ENCODE measurements at regions not wholly inside any gene's neighbourhood (a gene's known extent, or its start where the extent isn't known, plus 50 kb on each side); places are given as distances from the start of the nearest gene placed in this dataset.
A peak's percentile ranks its signal among the peaks of the same experiment; 100 is the strongest.

- DNase-seq = no peak
- no peaks in the 10 kb centered on the region for H3K27me3 Mint-ChIP-seq
- H3K36me3 Mint-ChIP-seq (ENCODE audit: low read depth) = peaks cover 36% of the 10 kb centered on the region
- no peak for ATAC-seq
- ChIA-PET POLR2A (interaction anchor here (0.6 to 1.6 kb wide), 5 partner anchors 10 to 123 kb away, joined by 3 to 5 read pairs (median 5); no protein-coding TSS in a partner anchor), CTCF (no interaction called here)
- H3K27ac Mint-ChIP-seq = no peak overlapping the region
- intact Hi-C loops (cut with micrococcal nuclease) = loop anchor here (5.0 kb wide), 1 partner anchor 52 kb away; no protein-coding TSS in a partner anchor
- peaks cover 35% of the 10 kb centered on the region for H3K4me1 Mint-ChIP-seq (ENCODE audit: low read depth)
- H3K9me3 Mint-ChIP-seq = no peaks in the 10 kb centered on the region
- TF ChIP-seq CTCF (IDR thresholded peaks at IDR 0.05) = no peak
- H3K4me3 Mint-ChIP-seq = no peak overlapping the region
Measured at GRCh38 chr14:65354715-65355114, 57.8 kb upstream of the FUT8 start.

DNA sequence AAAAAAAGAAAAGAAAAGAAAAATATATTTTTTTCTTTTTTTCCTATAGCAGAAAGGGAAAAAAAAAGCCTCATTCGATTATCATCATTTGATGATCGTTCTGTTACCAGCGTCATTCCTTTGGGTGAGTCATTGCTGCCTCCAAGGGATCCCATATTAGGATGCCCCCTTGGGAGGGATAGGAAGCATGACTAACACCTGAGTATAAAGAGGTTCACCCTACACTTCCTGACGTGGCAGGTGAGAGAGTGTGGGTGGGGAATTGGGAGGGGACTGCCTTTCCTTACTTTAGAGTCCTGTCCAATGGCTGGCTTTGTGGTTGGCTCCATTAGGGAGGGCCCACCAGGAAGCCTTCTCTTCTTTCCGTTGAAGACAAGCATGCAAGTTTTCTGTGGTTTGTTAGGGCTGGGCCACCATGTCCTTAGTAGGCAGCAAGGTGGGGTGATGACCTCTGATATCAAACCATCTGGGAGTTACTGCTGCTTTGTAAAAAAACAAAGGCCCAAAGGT lies 56.1 kb upstream of the FUT8 start:
- CTCF ChIA-PET = no interaction called here
- peak; percentile 55 for ATAC-seq

DNA sequence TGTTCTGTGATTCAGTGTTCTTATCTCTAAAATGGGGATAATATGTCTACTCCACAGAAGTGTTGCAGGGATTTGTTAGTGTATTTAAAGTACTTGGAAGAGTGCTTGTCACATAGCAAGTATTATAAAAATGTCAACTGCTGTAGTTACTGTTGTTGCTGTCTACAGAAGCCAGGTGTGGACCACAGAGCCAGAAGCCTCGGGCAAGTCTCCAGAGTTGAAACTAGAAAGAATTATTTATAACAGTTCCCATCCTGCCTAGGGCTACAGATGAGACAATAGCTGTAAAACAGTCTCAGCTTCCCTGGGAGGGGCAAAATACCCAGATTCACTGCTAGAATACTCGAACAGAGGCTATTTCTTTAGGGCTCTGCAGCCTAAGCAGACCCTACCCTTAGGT lies 55.4 kb upstream of the FUT8 start:
- no peak for ATAC-seq
- peaks cover 43% of the 10 kb centered on the region for H3K4me1 Mint-ChIP-seq (ENCODE audit: low read depth)
- intact Hi-C loops (cut with micrococcal nuclease) = loop anchor here (5.0 kb wide), 1 partner anchor 55 kb away; no protein-coding TSS in a partner anchor

More for the DNA sequence above, 56.1 kb upstream of the FUT8 start:
- DNase-seq = peak; percentile 58
- peaks cover 36% of the 10 kb centered on the region for H3K36me3 Mint-ChIP-seq (ENCODE audit: low read depth)
- H3K27me3 Mint-ChIP-seq = no peaks in the 10 kb centered on the region
- POLR2A ChIA-PET = interaction anchor here (1.5 to 1.6 kb wide), 2 partner anchors 14 to 74 kb away, joined by 5 read pairs; no protein-coding TSS in a partner anchor
- H3K9me3 Mint-ChIP-seq = no peaks in the 10 kb centered on the region
- no peak overlapping the region for H3K4me3 Mint-ChIP-seq
- peaks cover 43% of the 10 kb centered on the region for H3K4me1 Mint-ChIP-seq (ENCODE audit: low read depth)
- no peak for TF ChIP-seq CTCF (IDR thresholded peaks at IDR 0.05)
- H3K27ac Mint-ChIP-seq = peak overlapping the region; percentile 64
- intact Hi-C loops (cut with micrococcal nuclease) = loop anchor here (5.0 kb wide), 1 partner anchor 54 kb away; no protein-coding TSS in a partner anchor

DNA sequence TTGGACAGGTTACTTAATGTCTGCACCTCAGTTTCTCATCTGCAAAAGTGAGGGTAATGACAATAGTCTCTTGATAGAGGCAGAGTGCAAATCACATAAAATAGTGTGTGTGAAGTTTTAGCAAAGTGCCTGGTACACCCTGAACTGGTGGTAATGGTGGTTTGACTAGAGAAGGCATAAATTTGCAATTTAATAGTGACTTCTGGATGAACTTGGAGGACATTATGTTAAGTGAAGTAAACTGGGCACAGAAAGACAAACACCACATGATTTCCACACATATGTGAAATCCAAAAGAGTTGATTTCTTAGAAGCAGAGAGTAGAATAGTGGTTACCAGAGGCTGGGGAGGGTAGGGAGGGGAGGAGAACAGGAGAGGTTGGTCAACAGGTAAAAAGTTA lies 54.8 kb upstream of the FUT8 start:
- ChIA-PET CTCF (no interaction called here), POLR2A (no interaction called here)
- no peaks in the 10 kb centered on the region for H3K9me3 Mint-ChIP-seq
- H3K27ac Mint-ChIP-seq = no peak overlapping the region
- peaks cover 36% of the 10 kb centered on the region for H3K36me3 Mint-ChIP-seq (ENCODE audit: low read depth)
- intact Hi-C loops (cut with micrococcal nuclease) = loop anchor here (5.0 kb wide), 1 partner anchor 55 kb away; no protein-coding TSS in a partner anchor
- no peak overlapping the region for H3K4me3 Mint-ChIP-seq
- ATAC-seq = no peak
- peaks cover 43% of the 10 kb centered on the region for H3K4me1 Mint-ChIP-seq (ENCODE audit: low read depth)
- DNase-seq = no peak
- H3K27me3 Mint-ChIP-seq = no peaks in the 10 kb centered on the region
- TF ChIP-seq CTCF (IDR thresholded peaks at IDR 0.05) = no peak

More for the DNA sequence above, 55.4 kb upstream of the FUT8 start:
- Mint-ChIP-seq H3K27me3 (no peaks in the 10 kb centered on the region), H3K9me3 (no peaks in the 10 kb centered on the region), H3K27ac (peak overlapping the region; percentile 27), H3K36me3 (ENCODE audit: low read depth) (peaks cover 35% of the 10 kb centered on the region), H3K4me3 (no peak overlapping the region)
- POLR2A ChIA-PET = no interaction called here
- CTCF ChIA-PET = no interaction called here
- DNase-seq = no peak
- no peak for TF ChIP-seq CTCF (IDR thresholded peaks at IDR 0.05)

- Mint-ChIP-seq H3K36me3 (ENCODE audit: low read depth) (peaks cover 33% of the 10 kb centered on the region), H3K27ac (peak overlapping the region; percentile 31), H3K9me3 (no peaks in the 10 kb centered on the region), H3K4me3 (no peak overlapping the region), H3K27me3 (no peaks in the 10 kb centered on the region), H3K4me1 (ENCODE audit: low read depth) (peaks cover 36% of the 10 kb centered on the region)
- ChIA-PET CTCF (interaction anchor here (0.8 to 1.7 kb wide), 4 partner anchors 11 to 73 kb away, joined by 3 to 4 read pairs (median 3); no protein-coding TSS in a partner anchor), POLR2A (no interaction called here)
- intact Hi-C loops (cut with micrococcal nuclease) = loop anchor here (5.0 kb wide), 1 partner anchor 57 kb away; no protein-coding TSS in a partner anchor
- DNase-seq = no peak
- no peak for TF ChIP-seq CTCF (IDR thresholded peaks at IDR 0.05)
- no peak for ATAC-seq
Measured at GRCh38 chr14:65359503-65359902, 53.0 kb upstream of the FUT8 start.
